K562 (cell line): ENCODE measurements at regions not wholly inside any gene's neighbourhood (a gene's known extent, or its start where the extent isn't known, plus 50 kb on each side); places are given as distances from the start of the nearest gene placed in this dataset.
"Not testable (repeated sequence)": the region's sequence is repeated elsewhere in the genome, so short reads cannot be mapped to it uniquely, and the experiment has no call there.

Source experiments
- ATAC-seq: fragments of 200-7000 bp; cut with Tn5 transposase; 3 replicates; pipeline ENCODE4 v1.9.1; 2020; ENCODE audit warnings: moderate library complexity
- BruUV-seq: library from RNA; stranded (reverse); fragments of 400-500 nt; replicated peaks from 2 replicates; lab custom pipeline; 2021; lab: Mats Ljungman, UMichigan
- CTCF ChIA-PET: fragments of 300-600 bp; formaldehyde crosslinking; extraction: SDS; loops from one replicate; lab custom pipeline; 2021; ENCODE audit warnings: low intra/inter-chr PET ratio; lab: Yijun Ruan, JAX
- POLR2A ChIA-PET: fragments of 300-600, 350-650 bp; sonication (Branson Sonifier 250); formaldehyde crosslinking; extraction: SDS; loops from one replicate; lab custom pipeline; 2021; ENCODE audit warnings: antibody characterized with exemption, inconsistent platforms; lab: Yijun Ruan, JAX
- DNase-seq, 4 experiments: peaks; one replicate each; pipeline versions ENCODE4 v3.0.0 to v3.0.0-alpha.2; 2011 to 2018; ENCODE audit warnings: low spot score in 3 of 4, mixed read lengths in 3 of 4; ENCODE audit errors: extremely low read depth in 1 of 4
- FAIRE-seq: peaks from 2 replicates; lab custom pipeline; 2011; peaks lifted over from hg19 to GRCh38; lab: Jason Lieb, UNC
- H2AFZ ChIP-seq: 2 replicates; pipeline ENCODE4 v1.6.0; 2011; ENCODE audit warnings: low read depth, low read length, control low read depth, inconsistent platforms
- H3K27ac ChIP-seq: fragments of 200-600 bp; 3 replicates; pipeline ENCODE4 v1.8.0; 2011; ENCODE audit warnings: low read depth, mild to moderate bottlenecking, control low read depth, inconsistent platforms, low read length, moderate library complexity, mixed read lengths; ENCODE audit errors: extremely low read depth
- H3K27me3 ChIP-seq, 2 experiments: fragments of 300-600 bp in 1 of 2; 2 replicates in 1 of 2; 3 replicates in 1 of 2; pipeline versions ENCODE4 v1.6.0 to v1.8.0; 2011; ENCODE audit warnings: inconsistent platforms in 2 of 2, low read length in 2 of 2, mild to moderate bottlenecking in 1 of 2, mixed read lengths in 1 of 2, moderate library complexity in 1 of 2; ENCODE audit not compliant: control insufficient read depth in 2 of 2, insufficient read depth in 2 of 2
- H3K36me3 ChIP-seq: fragments of 300-600 bp; 3 replicates; pipeline ENCODE4 v1.8.0; 2011; ENCODE audit warnings: mild to moderate bottlenecking, low read length, inconsistent platforms; ENCODE audit not compliant: control insufficient read depth, insufficient read depth
- H3K4me1 ChIP-seq, 2 experiments: fragments of 200-600 bp in 1 of 2; replicated peaks in 1 of 2; 2 replicates in 1 of 2; 3 replicates in 1 of 2; pipeline versions ENCODE4 v1.5.1 to v1.8.0; 2011; ENCODE audit warnings: inconsistent platforms in 2 of 2, low read length in 2 of 2, mild to moderate bottlenecking in 1 of 2, mixed read lengths in 1 of 2, moderate library complexity in 1 of 2; ENCODE audit not compliant: control insufficient read depth in 2 of 2, insufficient read depth in 2 of 2
- H3K4me2 ChIP-seq: 2 replicates; pipeline ENCODE4 v1.6.1; 2011; ENCODE audit warnings: low read length, control low read depth, inconsistent platforms, mixed read lengths; ENCODE audit not compliant: insufficient read depth
- H3K4me3 ChIP-seq: fragments of 200-600 bp; sonication (generic), shearing (Covaris generic); 2 replicates; pipeline ENCODE4 v1.5.1; 2016; ENCODE audit warnings: control low read depth, inconsistent platforms
- H3K79me2 ChIP-seq: fragments of 200-600 bp; 3 replicates; pipeline ENCODE4 v1.8.0; 2011; ENCODE audit warnings: low read length, inconsistent platforms; ENCODE audit not compliant: control insufficient read depth, insufficient read depth
- H3K9ac ChIP-seq, 2 experiments: 2 replicates each; pipeline versions ENCODE4 v1.6.0 to v1.6.1; 2011; ENCODE audit warnings: low read depth in 2 of 2, low read length in 2 of 2, control low read depth in 1 of 2, inconsistent platforms in 1 of 2, mild to moderate bottlenecking in 1 of 2, mixed read lengths in 1 of 2; ENCODE audit not compliant: insufficient read depth in 1 of 2
- H3K9me1 ChIP-seq: one replicate; pipeline ENCODE4 v1.6.0; 2011; ENCODE audit warnings: inconsistent platforms, mild to moderate bottlenecking, low read length, moderate library complexity; ENCODE audit not compliant: control insufficient read depth, insufficient read depth
- H3K9me3 ChIP-seq: replicated peaks from 2 replicates; pipeline ENCODE4 v1.5.1; 2011; ENCODE audit warnings: low read depth, low read length, inconsistent platforms; ENCODE audit not compliant: control insufficient read depth, insufficient read depth
- H4K20me1 ChIP-seq: replicated peaks from 2 replicates; pipeline ENCODE4 v1.6.1; 2011; ENCODE audit warnings: low read length, inconsistent platforms, mixed read lengths; ENCODE audit not compliant: control insufficient read depth, insufficient read depth
- HNRNPLL ChIP-seq: fragments of 200-400 bp; formaldehyde crosslinking; IDR thresholded peaks from 2 replicates; pipeline ENCODE4 v1.6.1; 2017; ENCODE audit warnings: low read length, low read depth, mild to moderate bottlenecking; ENCODE audit not compliant: poor library complexity, severe bottlenecking
- JUND ChIP-seq, 2 experiments: IDR thresholded peaks; 2 replicates in 1 of 2; 3 replicates in 1 of 2; pipeline ENCODE4 v1.6.1; 2011; ENCODE audit warnings: borderline replicate concordance in 2 of 2, low read depth in 2 of 2, low read length in 2 of 2, improper control_type of control experiment in 1 of 2, missing biosample characterization in 1 of 2, missing genetic modification characterization in 1 of 2, missing genetic modification reagents in 1 of 2
- RBM22 ChIP-seq: fragments of 200-400 bp; formaldehyde crosslinking; IDR thresholded peaks from 2 replicates; pipeline ENCODE4 v1.6.1; 2018; ENCODE audit warnings: low read length, low read depth; ENCODE audit not compliant: poor library complexity, severe bottlenecking
- WGBS: fragments of 100-300 bp; shearing (Covaris generic); methylation state at CpG from one replicate; pipeline ENCODE4 v1.1.6; 2016; ENCODE audit warnings: low coverage, mixed read lengths; ENCODE audit not compliant: insufficient coverage; ENCODE audit errors: missing lambda C conversion rate; 5-methylcytosine and 5-hydroxymethylcytosine counted together
- in situ Hi-C: fragments of 300-500 bp; cut with MboI; formaldehyde crosslinking; loops from 4 replicates; pipeline ENCODE4 v1.15.0; 2018; ENCODE audit warnings: inconsistent platforms, mixed read lengths
- intact Hi-C: fragments of 100-400 bp; cut with micrococcal nuclease; formaldehyde crosslinking; loops from 2 replicates; pipeline ENCODE4 v1.14.2; 2022
- TF ChIP-seq, protein P1 (sequence below): fragments of 250-450 bp; sonication (Bioruptor Pico); IDR thresholded peaks from 2 replicates; pipeline ENCODE4 v1.5.1; 2021; ENCODE audit warnings: mild to moderate bottlenecking

GRCh38 chr14:105645389-105645788 is 119.0 kb downstream of the TMEM121 start:
- DNase-seq, in situ Hi-C loops, H3K79me2 ChIP-seq, BruUV-seq, intact Hi-C loops, POLR2A ChIA-PET, H3K4me2 ChIP-seq, H3K9me3 ChIP-seq, H3K9me1 ChIP-seq, H3K27ac ChIP-seq, H3K4me3 ChIP-seq, CTCF ChIA-PET, H3K36me3 ChIP-seq, H3K27me3 ChIP-seq, FAIRE-seq, H2AFZ ChIP-seq, H3K9ac ChIP-seq, H4K20me1 ChIP-seq, H3K4me1 ChIP-seq: not testable (repeated sequence)
- peak; percentile 45; the same call in 1 of the 3 replicates for ATAC-seq
- WGBS: no CpG with 5 or more reads among the region's 6 CpGs

DNA sequence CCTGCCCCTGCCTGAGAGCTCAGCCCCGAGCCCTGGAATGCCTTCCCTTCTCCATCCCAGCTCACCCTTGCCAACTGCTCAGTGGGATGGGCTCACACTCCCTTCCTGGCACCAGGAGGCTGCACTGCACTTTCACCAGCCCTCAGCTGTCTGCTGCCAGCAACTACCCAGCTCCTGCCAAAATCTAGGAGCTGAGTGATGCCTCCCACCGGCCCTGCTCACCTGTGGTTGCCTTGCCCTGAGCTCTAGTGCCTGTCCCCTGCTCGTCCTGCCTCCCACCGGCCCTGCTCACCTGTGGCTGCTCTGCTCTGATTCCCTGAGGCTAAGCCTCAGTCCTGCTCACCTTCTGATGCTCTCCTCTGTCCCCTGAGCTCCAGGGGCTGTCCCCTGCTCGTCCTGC is 119.8 kb downstream of the TMEM121 start:
- H3K9me3 ChIP-seq: no peaks in the 10 kb centered on the region; the same call in 1 of the 2 replicates
- no peaks in the 10 kb centered on the region for H3K36me3 ChIP-seq
- H3K9ac ChIP-seq: no peak overlapping the region
- H3K4me2 ChIP-seq: no peak overlapping the region
- TF ChIP-seq RBM22: no peak
- TF ChIP-seq, protein P1, sequence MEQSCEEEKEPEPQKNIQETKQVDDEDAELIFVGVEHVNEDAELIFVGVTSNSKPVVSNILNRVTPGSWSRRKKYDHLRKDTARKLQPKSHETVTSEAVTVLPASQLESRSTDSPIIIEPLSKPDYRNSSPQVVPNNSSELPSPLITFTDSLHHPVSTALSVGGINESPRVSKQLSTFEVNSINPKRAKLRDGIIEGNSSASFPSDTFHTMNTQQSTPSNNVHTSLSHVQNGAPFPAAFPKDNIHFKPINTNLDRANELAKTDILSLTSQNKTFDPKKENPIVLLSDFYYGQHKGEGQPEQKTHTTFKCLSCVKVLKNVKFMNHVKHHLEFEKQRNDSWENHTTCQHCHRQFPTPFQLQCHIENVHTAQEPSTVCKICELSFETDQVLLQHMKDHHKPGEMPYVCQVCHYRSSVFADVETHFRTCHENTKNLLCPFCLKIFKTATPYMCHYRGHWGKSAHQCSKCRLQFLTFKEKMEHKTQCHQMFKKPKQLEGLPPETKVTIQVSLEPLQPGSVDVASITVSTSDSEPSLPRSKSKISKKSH: no peak
- no peak for TF ChIP-seq HNRNPLL
- TF ChIP-seq JUND (IDR thresholded peaks at IDR 0.05; ENCODE audit: borderline replicate concordance, low read depth, low read length): no peak
- TF ChIP-seq JUND (tag; IDR thresholded peaks at IDR 0.05; ENCODE audit: borderline replicate concordance, low read depth, low read length): no peak
- no TSS peak for BruUV-seq
- 5% methylated on average over 4 of the region's 5 CpGs for WGBS
- no peak overlapping the region for H3K27ac ChIP-seq
- CTCF ChIA-PET: no interaction called here
- in situ Hi-C loops (no loop called here), intact Hi-C loops (no loop called here)
- no peaks in the 10 kb centered on the region for H3K79me2 ChIP-seq
- FAIRE-seq (no peak), ATAC-seq (no peak), DNase-seq (no peak)
- H3K4me3 ChIP-seq: no peak overlapping the region
- POLR2A ChIA-PET: interaction anchor here (0.7 kb wide), 1 partner anchor 19 kb away, joined by 3 read pairs; no protein-coding TSS in a partner anchor
- H2AFZ ChIP-seq: no peak overlapping the region
- H3K4me1 ChIP-seq: no peaks in the 10 kb centered on the region
- no peaks in the 10 kb centered on the region for H3K9me1 ChIP-seq
- no peaks in the 10 kb centered on the region for H4K20me1 ChIP-seq
- H3K27me3 ChIP-seq: no peaks in the 10 kb centered on the region

- H3K4me1 ChIP-seq, FAIRE-seq, H3K79me2 ChIP-seq, H3K27ac ChIP-seq, DNase-seq, H3K27me3 ChIP-seq, H3K4me2 ChIP-seq, H3K9me1 ChIP-seq, H2AFZ ChIP-seq, ATAC-seq, intact Hi-C loops, BruUV-seq, H3K9ac ChIP-seq, H3K36me3 ChIP-seq, in situ Hi-C loops, H3K9me3 ChIP-seq, H3K4me3 ChIP-seq, CTCF ChIA-PET, H4K20me1 ChIP-seq: not testable (repeated sequence)
- 3% methylated on average over 6 of the region's 7 CpGs for WGBS
- POLR2A ChIA-PET: interaction anchor here (0.7 kb wide), 1 partner anchor 19 kb away, joined by 3 read pairs; no protein-coding TSS in a partner anchor
Observed at GRCh38 chr14:105646711-105647281, 120.4 kb downstream of the TMEM121 start.
